K562 (cell line): ENCODE measurements at regions not wholly inside any gene's neighbourhood (a gene's known extent, or its start where the extent isn't known, plus 50 kb on each side); places are given as distances from the start of the nearest gene placed in this dataset.

Experiments used
- ATAC-seq: fragments of 200-7000 bp; cut with Tn5 transposase; 3 replicates; pipeline ENCODE4 v1.9.1; 2020; ENCODE audit warnings: moderate library complexity
- BruUV-seq: library from RNA; stranded (reverse); fragments of 400-500 nt; replicated peaks from 2 replicates; lab custom pipeline; 2021; lab: Mats Ljungman, UMichigan
- CTCF ChIA-PET: fragments of 300-600 bp; formaldehyde crosslinking; extraction: SDS; loops from one replicate; lab custom pipeline; 2021; ENCODE audit warnings: low intra/inter-chr PET ratio; lab: Yijun Ruan, JAX
- POLR2A ChIA-PET: fragments of 300-600, 350-650 bp; sonication (Branson Sonifier 250); formaldehyde crosslinking; extraction: SDS; loops from one replicate; lab custom pipeline; 2021; ENCODE audit warnings: antibody characterized with exemption, inconsistent platforms; lab: Yijun Ruan, JAX
- DNase-seq, 4 experiments: peaks; one replicate each; pipeline versions ENCODE4 v3.0.0 to v3.0.0-alpha.2; 2011 to 2018; ENCODE audit warnings: low spot score in 3 of 4, mixed read lengths in 3 of 4; ENCODE audit errors: extremely low read depth in 1 of 4
- FAIRE-seq: peaks from 2 replicates; lab custom pipeline; 2011; peaks lifted over from hg19 to GRCh38; lab: Jason Lieb, UNC
- H2AFZ ChIP-seq: 2 replicates; pipeline ENCODE4 v1.6.0; 2011; ENCODE audit warnings: low read depth, low read length, control low read depth, inconsistent platforms
- H3K27ac ChIP-seq: fragments of 200-600 bp; 3 replicates; pipeline ENCODE4 v1.8.0; 2011; ENCODE audit warnings: low read depth, mild to moderate bottlenecking, control low read depth, inconsistent platforms, low read length, moderate library complexity, mixed read lengths; ENCODE audit errors: extremely low read depth
- H3K27me3 ChIP-seq, 2 experiments: fragments of 300-600 bp in 1 of 2; 2 replicates in 1 of 2; 3 replicates in 1 of 2; pipeline versions ENCODE4 v1.6.0 to v1.8.0; 2011; ENCODE audit warnings: inconsistent platforms in 2 of 2, low read length in 2 of 2, mild to moderate bottlenecking in 1 of 2, mixed read lengths in 1 of 2, moderate library complexity in 1 of 2; ENCODE audit not compliant: control insufficient read depth in 2 of 2, insufficient read depth in 2 of 2
- H3K36me3 ChIP-seq: fragments of 300-600 bp; 3 replicates; pipeline ENCODE4 v1.8.0; 2011; ENCODE audit warnings: mild to moderate bottlenecking, low read length, inconsistent platforms; ENCODE audit not compliant: control insufficient read depth, insufficient read depth
- H3K4me1 ChIP-seq, 2 experiments: fragments of 200-600 bp in 1 of 2; replicated peaks in 1 of 2; 2 replicates in 1 of 2; 3 replicates in 1 of 2; pipeline versions ENCODE4 v1.5.1 to v1.8.0; 2011; ENCODE audit warnings: inconsistent platforms in 2 of 2, low read length in 2 of 2, mild to moderate bottlenecking in 1 of 2, mixed read lengths in 1 of 2, moderate library complexity in 1 of 2; ENCODE audit not compliant: control insufficient read depth in 2 of 2, insufficient read depth in 2 of 2
- H3K4me2 ChIP-seq: 2 replicates; pipeline ENCODE4 v1.6.1; 2011; ENCODE audit warnings: low read length, control low read depth, inconsistent platforms, mixed read lengths; ENCODE audit not compliant: insufficient read depth
- H3K4me3 ChIP-seq: fragments of 200-600 bp; sonication (generic), shearing (Covaris generic); 2 replicates; pipeline ENCODE4 v1.5.1; 2016; ENCODE audit warnings: control low read depth, inconsistent platforms
- H3K79me2 ChIP-seq: fragments of 200-600 bp; 3 replicates; pipeline ENCODE4 v1.8.0; 2011; ENCODE audit warnings: low read length, inconsistent platforms; ENCODE audit not compliant: control insufficient read depth, insufficient read depth
- H3K9ac ChIP-seq, 2 experiments: 2 replicates each; pipeline versions ENCODE4 v1.6.0 to v1.6.1; 2011; ENCODE audit warnings: low read depth in 2 of 2, low read length in 2 of 2, control low read depth in 1 of 2, inconsistent platforms in 1 of 2, mild to moderate bottlenecking in 1 of 2, mixed read lengths in 1 of 2; ENCODE audit not compliant: insufficient read depth in 1 of 2
- H3K9me1 ChIP-seq: one replicate; pipeline ENCODE4 v1.6.0; 2011; ENCODE audit warnings: inconsistent platforms, mild to moderate bottlenecking, low read length, moderate library complexity; ENCODE audit not compliant: control insufficient read depth, insufficient read depth
- H3K9me3 ChIP-seq: replicated peaks from 2 replicates; pipeline ENCODE4 v1.5.1; 2011; ENCODE audit warnings: low read depth, low read length, inconsistent platforms; ENCODE audit not compliant: control insufficient read depth, insufficient read depth
- H4K20me1 ChIP-seq: replicated peaks from 2 replicates; pipeline ENCODE4 v1.6.1; 2011; ENCODE audit warnings: low read length, inconsistent platforms, mixed read lengths; ENCODE audit not compliant: control insufficient read depth, insufficient read depth
- HBP1 ChIP-seq: fragments of 450-650 bp; formaldehyde crosslinking; IDR thresholded peaks from 2 replicates; pipeline ENCODE4 v1.4.0; 2022; ENCODE audit warnings: missing genetic modification characterization
- RB1 ChIP-seq: fragments of 450-650 bp; IDR thresholded peaks from 2 replicates; pipeline ENCODE4 v1.6.1; 2017; ENCODE audit warnings: low read depth, mild to moderate bottlenecking
- RFX1 ChIP-seq: fragments of 450-650 bp; IDR thresholded peaks from 2 replicates; pipeline ENCODE4 v1.6.1; 2016; ENCODE audit warnings: mild to moderate bottlenecking, moderate library complexity
- ZBTB26 ChIP-seq: fragments of 450-650 bp; formaldehyde crosslinking; IDR thresholded peaks from 2 replicates; pipeline ENCODE4 v1.4.0; 2022; ENCODE audit warnings: missing genetic modification characterization
- in situ Hi-C: fragments of 300-500 bp; cut with MboI; formaldehyde crosslinking; loops from 4 replicates; pipeline ENCODE4 v1.15.0; 2018; ENCODE audit warnings: inconsistent platforms, mixed read lengths
- intact Hi-C: fragments of 100-400 bp; cut with micrococcal nuclease; formaldehyde crosslinking; loops from 2 replicates; pipeline ENCODE4 v1.14.2; 2022

- FAIRE-seq, result no peak
- CTCF ChIA-PET, result no interaction called here
- in situ Hi-C loops, result no loop called here
- H2AFZ ChIP-seq, result no peak overlapping the region
- no peak for ATAC-seq
- POLR2A ChIA-PET, result no interaction called here
- H3K79me2 ChIP-seq, result no peaks in the 10 kb centered on the region
- H3K4me2 ChIP-seq, result no peak overlapping the region
- no peak for TF ChIP-seq RB1
- peak; percentile 41 for TF ChIP-seq RFX1
- no peak for TF ChIP-seq ZBTB26 (CRISPR knock-in tag)
- TF ChIP-seq HBP1 (CRISPR knock-in tag), result no peak
- H3K9me1 ChIP-seq, result no peaks in the 10 kb centered on the region
- no peaks in the 10 kb centered on the region for H3K27me3 ChIP-seq
- H4K20me1 ChIP-seq, result no peaks in the 10 kb centered on the region
- H3K4me1 ChIP-seq, result peaks cover 0 to 18% of the 10 kb centered on the region in 2 experiments; a peak in 3 of 5 replicates
- no peak overlapping the region for H3K4me3 ChIP-seq
- intact Hi-C loops, result no loop called here
- H3K9ac ChIP-seq, result no peak overlapping the region
- BruUV-seq, result no TSS peak
- no peak overlapping the region for H3K27ac ChIP-seq
- no peak for DNase-seq
- no peaks in the 10 kb centered on the region for H3K36me3 ChIP-seq
- no peaks in the 10 kb centered on the region for H3K9me3 ChIP-seq
These were observed 151.4 kb upstream of the NUDT4 start for GRCh38 chr12:93226361-93226760.
